ENCODE measurements at regions not wholly inside any gene's neighbourhood (a gene's known extent, or its start where the extent isn't known, plus 50 kb on each side); places are given as distances from the start of the nearest gene placed in this dataset.

- TF ChIP-seq CTCF (IDR thresholded peaks at IDR 0.05; ENCODE audit: control insufficient read depth, extremely low read depth, insufficient read depth) = no peak
- no peak for DNase-seq (ENCODE audit: low read depth)
- no peak overlapping the region for H3K4me3 ChIP-seq (ENCODE audit: low read depth, low read length)
Observed at GRCh38 chr15:61681038-61681418, 379.2 kb downstream of the VPS13C start.

DNA sequence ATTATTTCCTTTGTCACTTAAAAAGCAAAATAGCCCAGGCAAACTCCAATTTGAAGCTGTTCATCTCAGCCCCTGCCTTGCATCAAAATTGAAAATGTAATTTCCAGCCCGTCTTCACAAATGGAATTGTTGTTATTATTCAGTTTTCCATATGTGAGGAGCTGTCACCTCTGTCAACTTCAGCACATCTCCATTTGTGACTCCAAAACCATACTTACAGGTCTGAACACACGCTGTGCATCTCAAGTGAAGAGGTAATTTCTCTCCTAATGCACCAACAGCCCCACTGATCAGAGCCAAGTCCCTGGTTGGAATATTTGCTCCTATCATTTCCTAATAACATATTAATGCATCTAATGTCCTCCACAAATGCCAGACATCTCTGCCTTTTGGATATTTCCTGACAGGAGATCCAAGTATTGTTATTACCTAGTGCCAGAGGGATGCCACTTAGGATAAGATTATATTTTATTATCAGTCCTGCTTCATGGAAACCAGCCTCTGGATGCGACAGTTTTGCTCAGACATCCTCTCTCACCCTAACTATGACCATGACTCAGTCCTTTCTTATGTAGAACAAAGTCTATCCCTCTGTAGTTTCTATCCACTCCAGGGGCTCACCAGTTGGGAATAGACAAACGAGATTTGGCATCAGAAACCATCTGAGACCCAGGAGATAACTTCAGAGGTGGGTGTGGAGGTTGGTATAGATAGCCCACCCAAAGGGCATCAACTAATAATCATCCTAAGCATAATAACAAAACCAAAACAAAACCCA lies 379.8 kb downstream of the VPS13C start:
- H3K4me3 ChIP-seq (ENCODE audit: low read depth, low read length) = no peak overlapping the region
- DNase-seq (ENCODE audit: low read depth) = no peak
- no peak for TF ChIP-seq CTCF (IDR thresholded peaks at IDR 0.05; ENCODE audit: control insufficient read depth, extremely low read depth, insufficient read depth)

- TF ChIP-seq CTCF (IDR thresholded peaks at IDR 0.05; ENCODE audit: control insufficient read depth, extremely low read depth, insufficient read depth) = no peak
- DNase-seq (ENCODE audit: low read depth) = no peak
- no peak overlapping the region for H3K4me3 ChIP-seq (ENCODE audit: low read depth, low read length)
Observed at GRCh38 chr15:61671736-61672135, 388.5 kb downstream of the VPS13C start.

- DNase-seq (ENCODE audit: low read depth) = no peak
- TF ChIP-seq CTCF (IDR thresholded peaks at IDR 0.05; ENCODE audit: control insufficient read depth, extremely low read depth, insufficient read depth) = no peak
Observed at GRCh38 chr15:61668444-61668843, 391.8 kb downstream of the VPS13C start.

DNA sequence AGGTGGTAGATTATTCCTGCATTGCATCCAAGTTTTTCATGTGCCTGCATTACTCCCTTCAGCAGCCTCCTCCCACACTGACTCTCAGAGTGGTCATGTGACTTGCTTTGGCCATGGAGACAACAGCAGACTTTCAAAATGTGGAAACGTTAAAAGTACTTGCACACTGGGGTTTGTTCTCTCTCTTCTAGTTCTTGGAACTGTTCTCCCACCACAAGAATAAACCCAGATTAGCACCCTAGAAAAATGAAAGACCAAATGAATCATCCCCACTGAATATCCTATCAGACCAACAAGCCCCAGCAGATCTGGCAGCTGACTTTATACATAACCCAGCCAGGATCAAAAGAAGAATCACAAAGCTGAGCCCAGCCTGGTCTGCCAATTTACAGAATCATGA lies 398.5 kb downstream of the VPS13C start:
- no peak for DNase-seq (ENCODE audit: low read depth)
- TF ChIP-seq CTCF (IDR thresholded peaks at IDR 0.05; ENCODE audit: control insufficient read depth, extremely low read depth, insufficient read depth) = no peak
- H3K4me3 ChIP-seq (ENCODE audit: low read depth, low read length) = no peak overlapping the region

More at GRCh38 chr15:61668444-61668843, 391.8 kb downstream of the VPS13C start:
- H3K4me3 ChIP-seq (ENCODE audit: low read depth, low read length) = no peak overlapping the region

GRCh38 chr15:61660579-61660978 lies 399.7 kb downstream of the VPS13C start:
- no peak overlapping the region for H3K4me3 ChIP-seq (ENCODE audit: low read depth, low read length)
- no peak for DNase-seq (ENCODE audit: low read depth)
- no peak for TF ChIP-seq CTCF (IDR thresholded peaks at IDR 0.05; ENCODE audit: control insufficient read depth, extremely low read depth, insufficient read depth)
